ENCODE measurements at regions not wholly inside any gene's neighbourhood (a gene's known extent, or its start where the extent isn't known, plus 50 kb on each side); places are given as distances from the start of the nearest gene placed in this dataset.
"Not testable (repeated sequence)": the region's sequence is repeated elsewhere in the genome, so short reads cannot be mapped to it uniquely, and the experiment has no call there.

- Histone ChIP-seq H3K36me3 (no peaks in the 10 kb centered on the region), H3K9me3 (peaks cover 0 to 3% (median 0%) of the 10 kb centered on the region in 4 donors), H3K27me3 (no peaks in the 10 kb centered on the region), H3K4me1 (peaks cover 0 to 18% (median 4%) of the 10 kb centered on the region in 4 donors), H3K27ac (no peak overlapping the region), H3K4me3 (no peak overlapping the region)
- no peak for DNase-seq
- no peak for TF ChIP-seq CTCF (IDR thresholded peaks at IDR 0.05)
- TF ChIP-seq POLR2A (IDR thresholded peaks at IDR 0.05) = no peak
Measured at GRCh38 chr7:101722247-101722646, 93.2 kb upstream of the MYL10 start.

- H3K36me3 ChIP-seq = no peaks in the 10 kb centered on the region
- H3K9me3 ChIP-seq = peaks cover 0 to 3% (median 0%) of the 10 kb centered on the region in 4 donors
- H3K27ac ChIP-seq = no peak overlapping the region
- TF ChIP-seq CTCF (IDR thresholded peaks at IDR 0.05) = no peak
- no peak for TF ChIP-seq POLR2A (IDR thresholded peaks at IDR 0.05)
- no peak for DNase-seq
- peaks cover 0 to 2% (median 0%) of the 10 kb centered on the region in 4 donors for H3K4me1 ChIP-seq
- no peaks in the 10 kb centered on the region for H3K27me3 ChIP-seq
- no peak overlapping the region for H3K4me3 ChIP-seq
Measured at GRCh38 chr7:101723835-101724234, 93.6 kb upstream of the CUX1 start.

GRCh38 chr7:101724957-101725356 is 92.5 kb upstream of the CUX1 start:
- H3K27me3 ChIP-seq = no peaks in the 10 kb centered on the region
- H3K36me3 ChIP-seq = no peaks in the 10 kb centered on the region
- peaks cover 0 to 6% (median 0%) of the 10 kb centered on the region in 4 donors for H3K4me1 ChIP-seq
- H3K4me3 ChIP-seq = no peak overlapping the region
- no peak for DNase-seq
- TF ChIP-seq CTCF (IDR thresholded peaks at IDR 0.05) = no peak
- no peak for TF ChIP-seq POLR2A (IDR thresholded peaks at IDR 0.05)
- H3K27ac ChIP-seq = no peak overlapping the region
- H3K9me3 ChIP-seq = peaks cover 0 to 3% (median 0%) of the 10 kb centered on the region in 4 donors

- peaks cover 0 to 3% (median 0%) of the 10 kb centered on the region in 4 donors for H3K9me3 ChIP-seq
Measured at GRCh38 chr7:101725921-101726320, 91.5 kb upstream of the CUX1 start.

GRCh38 chr7:101727184-101727583 is 90.2 kb upstream of the CUX1 start:
- Histone ChIP-seq H3K4me3 (no peak overlapping the region), H3K27ac (no peak overlapping the region), H3K36me3 (no peaks in the 10 kb centered on the region), H3K4me1 (peaks cover 0 to 9% (median 0%) of the 10 kb centered on the region in 4 donors), H3K27me3 (no peaks in the 10 kb centered on the region), H3K9me3 (peaks cover 0 to 3% (median 0%) of the 10 kb centered on the region in 4 donors)
- no peak for DNase-seq
- TF ChIP-seq POLR2A (IDR thresholded peaks at IDR 0.05) (no peak), CTCF (IDR thresholded peaks at IDR 0.05) (no peak)

More at GRCh38 chr7:101725921-101726320, 91.5 kb upstream of the CUX1 start:
- Histone ChIP-seq H3K4me1 (peaks cover 0 to 9% (median 0%) of the 10 kb centered on the region in 4 donors), H3K4me3 (no peak overlapping the region), H3K36me3 (no peaks in the 10 kb centered on the region), H3K27me3 (no peaks in the 10 kb centered on the region), H3K27ac (no peak overlapping the region)
- DNase-seq = no peak
- TF ChIP-seq CTCF (IDR thresholded peaks at IDR 0.05) (no peak), POLR2A (IDR thresholded peaks at IDR 0.05) (no peak)

- Histone ChIP-seq H3K4me1 (peaks cover 0 to 11% (median 0%) of the 10 kb centered on the region in 4 donors), H3K27ac (peak overlapping the region in 2 of 4 donors; percentile 14 to 88), H3K9me3 (peaks cover 0 to 3% (median 0%) of the 10 kb centered on the region in 4 donors), H3K36me3 (no peaks in the 10 kb centered on the region), H3K4me3 (no peak overlapping the region), H3K27me3 (no peaks in the 10 kb centered on the region)
- DNase-seq = no peak
- TF ChIP-seq POLR2A (IDR thresholded peaks at IDR 0.05) (no peak), CTCF (IDR thresholded peaks at IDR 0.05) (no peak)
Measured at GRCh38 chr7:101728128-101728527, 89.3 kb upstream of the CUX1 start.

- H3K36me3 ChIP-seq, H3K4me3 ChIP-seq, H3K27me3 ChIP-seq, H3K9me3 ChIP-seq: not testable (repeated sequence)
- Histone ChIP-seq H3K27ac (peak overlapping the region in 3 of 4 donors; percentile 71 to 94 (median 88)), H3K4me1 (peaks cover 0 to 18% (median 0%) of the 10 kb centered on the region in 4 donors)
- peak in 1 of 3 donors; percentile 64 for DNase-seq
Measured at GRCh38 chr7:101728873-101729240, 88.6 kb upstream of the CUX1 start.
